ENCODE measurements at regions not wholly inside any gene's neighbourhood (a gene's known extent, or its start where the extent isn't known, plus 50 kb on each side); places are given as distances from the start of the nearest gene placed in this dataset.
"Not testable (repeated sequence)": the region's sequence is repeated elsewhere in the genome, so short reads cannot be mapped to it uniquely, and the experiment has no call there.

DNA sequence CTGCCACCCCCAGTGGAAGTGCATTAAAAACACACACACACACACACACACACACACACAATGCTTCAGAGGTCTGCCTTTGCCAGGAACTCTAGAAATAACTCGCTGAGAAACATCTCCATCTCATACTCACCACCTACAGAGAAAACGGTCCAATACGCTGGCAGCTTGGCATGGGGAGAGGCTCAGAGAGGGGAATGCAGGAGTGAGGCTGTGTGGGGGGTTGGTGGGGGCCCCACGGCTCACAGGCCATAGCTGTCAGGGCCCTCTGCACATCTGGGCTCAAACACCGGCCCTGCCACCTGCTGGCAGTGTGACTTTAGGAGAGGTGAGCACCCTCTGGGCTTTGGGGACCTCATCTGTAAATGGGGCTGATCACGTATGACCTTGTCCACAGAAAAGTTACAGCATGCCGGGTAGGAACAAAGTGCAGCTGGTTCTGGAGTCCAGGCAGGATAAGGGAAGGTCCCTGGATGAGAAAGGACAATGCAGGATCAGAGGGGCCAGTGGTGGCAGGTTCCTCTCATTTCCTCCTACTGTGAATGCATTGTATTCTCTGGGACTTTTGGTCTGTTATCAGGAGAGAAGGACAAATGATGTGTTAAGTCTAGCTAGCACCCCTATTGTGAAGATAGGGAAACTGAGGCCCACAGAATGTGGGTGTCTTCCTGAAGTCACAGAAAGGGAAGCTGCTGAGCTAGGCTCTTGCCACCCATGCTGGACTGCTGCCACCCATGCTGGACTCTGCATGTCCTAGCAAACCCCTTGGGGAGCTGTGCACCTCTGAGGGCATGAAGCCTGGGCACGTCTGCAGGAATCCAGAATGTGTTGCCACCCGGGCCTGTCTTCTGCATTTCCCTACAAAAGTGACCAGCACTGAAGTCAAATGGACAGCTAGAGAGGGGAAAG lies 404.6 kb downstream of the RPS24 start:
- DNase-seq (ENCODE audit: low read depth): no peak

DNA sequence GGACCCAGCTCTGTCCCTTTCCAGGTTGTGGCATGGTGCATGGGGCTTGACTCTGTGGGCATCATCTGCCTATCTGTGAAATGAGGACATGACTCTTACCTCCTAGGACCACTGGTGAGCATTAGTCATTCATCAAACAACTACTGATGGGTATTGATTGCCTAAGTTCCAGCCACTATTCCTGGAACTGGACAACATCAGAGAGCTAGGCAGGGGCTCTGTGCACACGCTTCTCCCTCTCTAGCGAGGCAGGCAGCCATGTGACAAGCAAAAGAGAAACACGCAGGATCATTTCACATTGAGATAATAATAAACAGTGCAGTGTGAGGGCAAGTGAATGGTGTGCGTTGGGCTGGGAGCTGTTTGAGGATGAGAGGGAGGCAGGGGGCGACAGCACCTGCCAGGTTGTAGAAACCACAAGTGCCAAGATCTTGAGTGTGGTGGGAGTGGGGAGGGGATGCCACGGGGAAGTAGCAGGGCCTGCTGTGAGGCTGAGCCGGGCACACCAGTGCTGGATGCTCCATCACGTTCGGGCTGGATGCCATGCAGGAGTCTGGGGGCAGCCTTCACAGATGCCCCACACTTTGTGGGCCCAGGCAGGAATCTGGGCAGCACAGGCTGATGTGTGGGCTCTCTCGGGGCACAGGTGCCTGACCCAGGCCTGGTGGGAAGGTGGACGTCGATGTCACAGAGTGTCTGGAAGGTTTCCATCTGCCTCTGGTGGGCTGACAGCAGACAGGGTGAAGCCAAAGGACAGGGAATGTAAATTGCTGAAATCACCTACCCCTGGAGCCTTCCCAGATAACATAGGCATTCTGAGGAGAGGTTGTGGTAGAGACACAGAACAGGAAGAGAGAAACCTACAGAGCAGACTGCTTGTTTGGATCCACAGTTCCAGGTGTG lies 405.5 kb downstream of the RPS24 start:
- no peak for DNase-seq (ENCODE audit: low read depth)

DNA sequence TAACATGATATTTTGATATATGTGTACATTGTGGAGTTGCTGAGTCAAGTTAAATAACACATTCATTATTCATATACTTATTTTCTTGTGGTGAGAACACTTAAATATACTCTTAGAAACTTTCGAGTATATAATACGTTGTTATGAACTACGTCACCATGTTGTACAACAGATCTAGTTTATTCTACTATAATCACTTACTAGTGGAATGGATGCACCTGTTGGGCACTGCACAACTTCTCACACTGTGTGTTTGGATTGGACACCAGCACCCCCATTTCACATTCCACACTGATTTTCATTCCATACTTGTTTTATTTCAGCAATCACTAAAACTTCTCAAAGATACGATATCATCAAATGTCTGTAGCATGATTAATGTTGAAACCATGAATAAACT lies 407.3 kb downstream of the RPS24 start:
- no peak for DNase-seq (ENCODE audit: low read depth)

DNA sequence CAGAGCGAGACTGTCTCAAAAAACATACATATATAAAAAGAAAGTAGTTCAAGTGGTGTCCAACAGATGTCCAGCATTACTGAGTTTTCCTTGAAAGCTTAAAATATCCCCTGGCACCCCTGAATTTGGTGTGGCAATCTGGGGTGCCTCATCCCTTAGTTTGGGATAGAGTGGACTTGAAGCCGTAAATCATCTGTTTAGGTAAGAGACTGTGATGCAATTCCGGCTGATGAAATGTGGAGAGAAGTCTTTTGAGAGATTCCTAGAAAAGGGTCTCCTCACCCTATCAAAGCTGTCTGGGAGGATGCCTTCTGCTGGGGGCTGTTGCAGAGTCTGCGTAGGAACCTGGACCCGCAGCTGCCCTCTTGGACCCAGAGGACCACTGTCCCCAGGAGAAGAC lies 408.0 kb downstream of the RPS24 start:
- DNase-seq (ENCODE audit: low read depth): no peak

DNA sequence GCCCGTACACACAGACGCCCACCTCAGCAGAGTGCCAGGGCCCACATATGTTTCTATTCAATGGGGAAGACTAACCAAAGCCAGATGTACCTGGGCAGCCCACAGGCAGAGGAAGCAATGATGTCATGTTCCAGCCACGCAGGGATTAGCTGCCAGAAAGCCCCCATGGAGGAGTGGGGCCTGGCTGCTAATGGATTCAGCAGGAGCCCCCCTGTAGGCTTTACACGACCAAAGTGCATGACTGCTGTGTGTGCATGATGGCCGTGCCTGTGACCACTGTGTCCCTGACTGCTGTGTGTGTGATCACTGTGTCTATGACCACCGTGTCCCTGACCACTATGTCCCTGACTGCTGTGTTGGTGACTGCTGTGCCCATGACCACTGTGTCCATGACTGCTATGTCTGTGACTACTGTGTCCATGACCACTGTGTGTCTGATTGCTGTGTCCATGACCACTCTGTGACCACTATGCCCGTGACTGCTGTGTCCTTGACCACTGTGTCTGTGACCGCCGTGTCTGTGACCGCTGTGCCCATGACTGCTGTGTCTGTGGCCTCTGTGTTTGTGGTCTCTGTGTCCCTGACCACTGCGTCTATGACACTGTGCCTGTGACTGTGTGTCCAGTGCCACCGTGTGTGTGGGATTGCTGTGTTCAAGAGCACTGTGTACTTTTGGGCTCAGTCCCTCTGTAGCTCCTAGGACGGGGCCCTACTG lies 409.3 kb downstream of the RPS24 start:
- no peak for DNase-seq (ENCODE audit: low read depth)

DNA sequence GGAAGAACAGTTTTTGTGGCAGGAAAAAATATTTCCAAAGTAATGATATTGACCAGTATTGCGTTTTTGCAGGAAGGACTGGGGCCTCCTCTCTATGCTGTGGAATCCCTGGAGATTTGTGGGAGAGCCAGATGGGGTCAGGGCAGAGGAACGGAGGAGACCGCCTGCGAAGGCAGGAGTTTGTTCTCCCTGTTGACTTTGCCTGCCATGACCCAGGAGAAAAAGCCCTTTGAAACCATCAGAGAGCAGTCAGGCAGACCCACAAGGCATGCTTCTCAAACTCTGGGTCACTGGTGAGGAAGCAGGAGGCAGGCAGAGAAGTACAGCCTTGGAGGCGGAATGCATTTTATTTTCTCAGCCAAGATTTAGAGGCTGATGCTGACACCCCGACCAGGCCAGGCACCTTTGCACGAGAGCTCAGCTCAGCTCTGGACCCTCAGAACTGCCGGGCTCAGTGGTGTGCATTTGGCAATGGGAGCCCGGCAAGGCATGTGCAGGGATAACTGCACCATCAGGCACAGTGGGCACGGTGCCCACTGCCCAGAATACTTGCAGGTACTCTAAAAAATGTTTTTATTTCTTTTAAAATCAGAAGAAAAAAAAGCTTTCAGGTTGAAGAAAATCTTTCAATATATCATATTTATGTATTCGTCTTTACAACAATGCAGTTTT lies 410.4 kb downstream of the RPS24 start:
- DNase-seq (ENCODE audit: low read depth): no peak

DNA sequence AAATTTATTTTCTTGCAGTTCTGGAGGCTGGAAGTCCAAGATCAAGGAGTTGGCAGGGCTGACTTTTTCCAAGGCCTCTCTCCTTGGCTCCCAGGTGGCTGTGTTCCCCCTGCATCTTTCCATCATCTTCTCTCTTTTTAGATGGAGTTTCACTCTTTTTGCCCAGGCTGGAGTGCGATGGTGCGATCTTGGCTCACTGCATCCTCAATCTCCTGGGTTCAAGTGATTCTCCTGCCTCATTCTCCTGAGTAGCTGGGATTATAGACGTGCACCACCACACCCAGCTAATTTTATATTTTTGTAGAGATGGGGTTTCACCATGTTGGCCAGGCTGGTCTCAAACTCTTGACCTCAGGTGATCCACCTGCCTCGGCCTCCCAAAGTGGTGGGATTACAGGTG lies 411.1 kb downstream of the RPS24 start:
- DNase-seq (ENCODE audit: low read depth): not testable (repeated sequence)

DNA sequence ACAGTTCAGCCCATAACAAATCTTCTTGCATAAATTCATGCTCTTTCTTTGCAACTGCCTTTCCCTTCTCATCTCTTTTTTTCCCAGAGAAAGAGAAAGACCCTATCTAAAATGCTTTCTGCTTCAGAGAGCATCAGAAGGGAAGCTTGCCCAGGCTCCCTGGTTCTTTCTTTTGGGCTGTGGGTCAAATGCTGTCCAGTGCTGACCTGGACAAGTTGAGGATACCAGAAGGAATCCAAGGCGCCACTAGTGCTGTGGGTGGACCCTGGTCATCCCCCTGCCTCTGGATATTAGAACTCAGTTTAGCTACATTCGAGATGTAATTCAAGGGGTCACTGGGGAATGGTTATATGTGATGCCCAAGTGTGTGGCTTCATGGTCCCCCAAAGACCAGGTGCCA lies 411.6 kb downstream of the RPS24 start:
- DNase-seq (ENCODE audit: low read depth): no peak

DNA sequence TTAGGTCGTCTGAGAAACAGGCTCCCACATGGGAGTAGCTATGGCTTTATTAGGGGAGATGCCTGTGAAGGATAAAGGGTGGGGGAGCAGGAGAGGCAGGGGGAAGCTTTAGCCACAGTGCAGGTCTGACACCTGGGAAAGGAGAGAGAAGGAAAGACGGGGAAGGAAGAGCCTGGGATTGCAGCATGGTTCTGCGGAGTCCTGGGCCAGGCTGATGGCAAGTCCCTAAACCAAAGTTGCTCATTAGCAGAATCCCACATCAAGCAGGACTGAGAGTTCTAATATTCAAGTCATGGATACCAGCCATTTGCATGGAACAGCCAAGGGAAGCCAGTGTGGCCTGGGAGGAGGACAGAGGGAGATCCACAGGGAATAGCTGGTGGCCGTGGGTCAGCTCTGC lies 414.8 kb downstream of the RPS24 start:
- DNase-seq (ENCODE audit: low read depth): no peak

DNA sequence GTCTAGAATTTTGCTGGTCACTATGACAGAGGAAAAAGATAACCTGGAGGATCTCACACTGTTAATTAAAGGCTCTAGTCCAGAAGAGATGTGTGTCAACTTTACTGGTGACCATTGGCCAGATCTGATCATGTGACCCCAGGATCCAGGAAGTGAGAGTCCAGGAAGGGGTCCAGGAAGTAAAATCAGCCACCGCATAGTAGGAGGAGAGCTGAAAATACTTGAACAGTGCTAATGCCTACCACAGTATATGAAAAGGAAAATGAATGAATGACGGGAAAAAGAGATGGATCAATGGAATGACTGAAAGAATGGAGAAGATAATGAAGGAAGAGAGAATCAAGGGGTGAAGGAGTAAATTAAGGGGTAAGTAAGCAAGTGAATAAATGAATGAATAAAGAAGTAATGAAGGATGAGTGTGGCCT lies 415.3 kb downstream of the RPS24 start:
- DNase-seq (ENCODE audit: low read depth): no peak

DNA sequence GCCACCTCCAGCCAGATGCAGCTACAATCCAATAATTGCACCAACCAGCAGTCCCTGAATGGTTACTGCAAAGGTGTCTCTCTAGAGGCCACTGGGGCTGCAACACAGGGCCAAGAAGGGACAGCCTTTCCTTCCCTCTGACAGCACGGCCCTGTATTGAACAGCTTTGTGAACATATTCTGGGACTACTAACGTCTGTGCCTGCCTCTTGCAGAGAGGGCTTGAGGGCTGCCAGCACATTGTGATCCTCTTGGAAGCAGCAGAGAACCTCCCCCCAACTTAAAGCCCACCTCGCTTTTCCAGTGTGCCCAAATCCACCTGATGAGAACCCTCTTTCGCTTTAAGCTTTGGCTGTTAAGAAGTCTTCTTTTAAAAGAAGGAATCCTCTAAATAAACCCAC lies 415.9 kb downstream of the RPS24 start:
- no peak for DNase-seq (ENCODE audit: low read depth)

DNA sequence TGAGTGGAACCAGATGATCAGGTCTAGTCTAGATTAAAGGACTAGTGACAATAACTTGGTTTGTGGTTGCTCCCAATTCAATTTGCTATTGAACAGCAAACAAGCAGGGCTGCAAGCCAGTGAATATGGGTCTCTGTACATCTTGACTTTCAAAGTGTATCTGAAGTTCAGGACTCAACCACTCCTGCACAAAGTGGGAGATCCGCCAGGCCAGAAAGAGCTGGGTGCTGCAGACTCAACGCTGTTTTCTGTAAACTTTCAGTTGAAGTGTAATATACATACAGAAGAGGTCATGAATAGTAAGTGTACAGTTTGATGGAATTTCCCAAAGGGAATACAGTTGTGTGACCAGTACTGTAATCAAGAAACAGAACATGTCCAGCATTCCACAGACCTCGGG lies 416.6 kb downstream of the RPS24 start:
- no peak for DNase-seq (ENCODE audit: low read depth)

DNA sequence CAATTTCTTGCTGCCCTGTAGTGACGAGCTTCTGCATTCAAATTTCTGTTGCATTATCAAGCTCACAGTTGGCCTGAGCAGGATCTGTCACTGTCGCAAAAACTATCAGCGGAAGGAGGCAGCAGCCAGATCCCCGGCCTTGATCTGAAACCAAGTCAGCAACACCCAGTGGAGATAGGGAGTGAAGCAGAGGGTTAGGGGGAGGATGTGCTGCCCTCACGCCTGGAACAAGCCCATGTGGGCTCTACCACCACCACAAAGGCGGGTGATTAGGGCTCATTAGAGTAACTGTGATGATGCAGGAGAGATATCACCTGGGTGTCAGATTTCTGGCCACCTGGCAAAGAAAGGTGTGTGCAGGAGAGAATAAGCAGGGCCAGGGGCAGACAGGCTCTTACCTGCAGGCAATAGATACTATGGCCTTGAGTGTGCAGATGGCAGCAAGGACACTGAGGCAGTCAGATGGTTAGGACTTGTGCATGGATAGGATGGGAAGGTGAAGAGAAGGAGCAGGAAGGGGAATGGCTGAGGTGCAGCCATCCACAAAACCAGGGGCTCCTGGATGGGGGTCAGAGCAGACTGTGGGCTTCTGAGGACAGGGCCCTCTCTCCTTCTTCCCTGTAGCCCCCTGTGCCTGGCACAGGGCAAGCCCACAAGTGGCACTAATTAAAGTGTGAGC lies 417.3 kb downstream of the RPS24 start:
- DNase-seq (ENCODE audit: low read depth): no peak

DNA sequence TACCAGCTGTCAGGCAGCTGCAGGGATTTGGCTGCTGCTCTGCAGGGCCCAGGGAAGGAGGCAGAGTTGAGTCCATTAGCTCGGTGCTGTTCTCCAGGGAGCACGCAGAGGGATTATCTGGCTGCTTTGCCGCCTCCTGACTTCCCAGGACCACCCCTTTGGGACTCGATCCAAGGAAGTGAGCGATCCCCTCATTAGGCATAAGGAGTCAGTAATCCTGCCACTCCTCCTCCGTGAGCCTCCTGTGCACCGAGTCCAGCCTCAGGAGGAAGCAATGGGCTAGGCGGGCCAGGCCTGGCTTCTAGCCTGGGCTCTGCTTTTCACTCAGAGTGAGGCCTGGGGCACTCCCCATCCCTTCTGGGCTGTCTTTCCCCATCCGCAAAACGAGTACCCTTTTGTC lies 417.9 kb downstream of the RPS24 start:
- no peak for DNase-seq (ENCODE audit: low read depth)

DNA sequence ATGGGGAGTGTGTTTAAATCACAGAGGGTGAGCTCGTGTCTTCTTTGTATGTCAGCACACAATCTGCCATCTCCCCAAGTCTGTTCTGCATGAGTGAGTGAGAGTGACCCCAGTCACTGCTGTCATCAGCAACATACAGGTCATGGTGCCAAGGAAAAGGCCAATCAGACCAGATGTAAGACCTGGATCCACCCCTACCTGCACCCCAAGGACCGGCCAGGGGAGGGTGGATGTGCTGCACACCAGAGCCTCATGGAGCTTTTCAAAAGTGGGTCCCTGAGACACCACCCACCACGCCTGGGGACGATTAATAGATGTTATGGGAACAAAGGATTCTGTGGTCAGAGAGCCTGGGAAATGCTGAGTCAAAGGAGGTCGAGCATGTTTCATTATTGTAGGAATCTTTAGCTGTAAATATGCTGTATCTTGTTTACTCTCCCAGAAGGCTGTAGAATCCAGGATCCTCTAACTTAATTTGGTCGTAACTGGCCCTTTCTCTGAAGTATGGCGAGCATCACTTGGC lies 420.5 kb downstream of the RPS24 start:
- no peak for DNase-seq (ENCODE audit: low read depth)

DNA sequence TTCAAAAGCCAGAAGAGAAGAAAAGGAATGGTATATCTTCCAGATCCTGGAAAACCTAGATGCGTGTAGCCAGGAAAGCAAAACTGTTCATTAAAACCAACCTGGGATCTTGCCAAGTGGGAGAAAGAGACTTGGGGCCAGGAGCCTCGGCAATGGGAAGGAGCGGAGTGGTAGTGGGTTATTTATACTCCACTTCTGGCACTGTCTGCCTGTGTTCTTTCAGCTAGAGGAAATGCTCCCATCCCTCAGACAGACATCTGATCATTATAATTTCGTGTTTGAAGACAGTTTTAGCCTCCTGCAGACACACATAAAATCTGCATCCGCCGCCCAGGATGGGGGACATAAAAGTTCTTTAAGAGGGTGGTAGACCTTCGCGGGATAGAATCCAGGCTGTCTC lies 421.6 kb downstream of the RPS24 start:
- DNase-seq (ENCODE audit: low read depth): no peak

DNA sequence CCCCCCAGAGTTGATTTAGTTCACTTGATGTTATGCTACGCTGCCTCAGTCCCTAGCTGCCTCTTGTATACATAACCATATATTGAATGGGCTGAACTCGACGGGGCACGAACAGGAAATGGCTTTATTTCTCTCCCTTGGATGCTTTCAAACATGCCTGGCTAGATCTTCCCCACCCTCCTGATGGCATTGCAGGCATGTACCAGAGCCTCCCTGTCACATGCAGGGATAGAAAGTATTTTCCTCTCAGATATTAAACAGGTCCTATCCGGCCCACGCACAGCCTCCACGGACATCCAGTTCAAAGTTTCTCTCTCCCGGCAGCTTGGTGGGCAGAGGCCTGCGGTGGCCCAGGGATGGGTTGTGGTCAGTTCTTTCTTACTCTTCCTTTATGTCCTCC lies 422.1 kb downstream of the RPS24 start:
- no peak for DNase-seq (ENCODE audit: low read depth)

DNA sequence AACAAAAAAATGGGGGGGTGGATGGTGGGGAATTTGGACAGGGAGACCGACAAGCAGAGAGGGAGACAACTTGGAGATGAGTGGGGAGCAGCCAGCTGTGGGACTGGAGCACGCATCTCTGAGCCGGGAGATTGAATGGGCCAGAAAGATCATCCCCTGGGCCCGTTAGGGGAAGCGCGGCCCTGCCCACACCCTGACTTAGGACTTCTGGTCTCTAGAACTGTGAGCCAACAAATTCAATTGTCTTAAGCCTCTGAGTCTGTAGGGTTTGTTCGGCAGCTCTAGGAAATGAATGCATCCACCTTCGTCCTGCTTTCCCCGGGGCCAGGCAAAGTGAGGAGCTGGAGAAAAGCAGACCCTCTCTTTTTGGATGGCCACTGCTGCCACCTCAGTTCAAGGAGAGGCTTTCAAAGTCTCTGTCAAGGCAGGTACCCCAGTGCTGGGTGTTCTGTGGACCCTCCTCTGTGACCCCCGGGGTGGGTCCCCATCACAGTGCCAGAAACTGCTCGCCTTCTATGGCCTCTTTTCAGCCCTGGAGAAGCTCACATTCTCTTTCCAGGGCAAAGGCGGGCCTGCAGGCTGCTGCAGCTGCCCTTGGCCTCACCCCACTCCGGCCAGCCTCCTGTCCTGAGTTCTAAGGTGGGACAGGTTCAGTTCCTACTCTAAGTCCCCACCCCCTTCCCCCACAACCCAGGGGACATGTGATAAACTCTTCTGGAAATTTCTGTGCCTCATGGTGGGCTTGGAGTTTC lies 423.2 kb downstream of the RPS24 start:
- no peak for DNase-seq (ENCODE audit: low read depth)

DNA sequence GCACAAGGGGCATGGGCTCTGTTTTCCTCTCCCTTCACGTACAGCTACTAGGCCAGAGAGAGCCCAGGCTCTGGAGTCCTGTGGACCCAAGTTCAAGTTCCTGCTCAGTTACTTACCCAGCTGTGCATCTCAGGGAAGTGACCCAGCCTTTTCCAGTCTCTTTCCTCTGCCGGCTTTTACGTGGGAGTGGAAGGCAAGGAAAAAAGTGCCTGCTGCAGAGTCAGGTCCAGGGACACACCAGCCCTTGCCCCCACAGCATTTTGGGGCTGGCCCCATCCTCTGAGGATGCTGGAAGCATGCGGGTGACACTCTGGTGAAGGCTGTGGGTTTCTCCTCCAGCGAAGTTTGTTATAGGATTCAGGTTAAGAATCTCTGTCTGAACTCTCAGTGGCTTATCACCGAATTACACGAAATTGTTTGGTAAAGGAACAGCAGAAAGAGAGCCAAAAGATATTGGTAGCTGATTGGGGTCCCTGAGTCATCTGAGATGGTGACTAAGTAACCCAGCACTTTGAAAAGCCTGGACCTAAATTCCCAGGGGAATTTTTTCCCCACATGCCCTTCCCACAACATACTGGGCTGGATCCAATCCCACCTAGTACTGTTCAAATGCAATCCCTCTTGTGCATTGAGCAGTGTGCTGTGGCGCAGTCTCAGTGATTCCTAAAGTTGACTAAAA lies 424.3 kb downstream of the RPS24 start:
- no peak for DNase-seq (ENCODE audit: low read depth)

Data from activated T-cell treated with anti-CD3 and anti-CD28 coated beads for 24 hours (primary cell).